ENCODE measurements at regions not wholly inside any gene's neighbourhood (a gene's known extent, or its start where the extent isn't known, plus 50 kb on each side); places are given as distances from the start of the nearest gene placed in this dataset.

DNA sequence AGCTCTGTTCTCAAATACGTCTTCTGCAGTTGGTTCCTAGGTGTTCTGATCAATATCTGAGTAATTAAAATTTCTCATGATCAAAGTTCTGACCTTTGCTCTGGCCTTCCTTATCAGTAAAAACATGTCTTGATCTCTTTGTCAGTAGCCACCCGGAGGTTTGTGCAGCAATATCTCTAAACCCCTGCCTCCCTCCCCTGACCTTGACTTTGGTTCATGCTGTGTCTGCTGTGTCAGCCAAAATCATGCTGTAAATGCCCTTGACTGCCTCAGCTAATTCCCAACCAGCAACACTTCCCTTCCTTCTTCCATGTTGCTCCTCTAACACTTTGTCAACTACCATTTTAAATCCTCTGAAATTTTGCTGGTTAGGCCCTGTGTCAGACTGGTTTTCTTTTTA, 424.7 kb downstream of the FAM181B start:
- Histone ChIP-seq H3K27ac (no peak overlapping the region), H3K36me3 (replicated peaks) (no peaks in the 10 kb centered on the region), H3K4me3 (ENCODE audit: low read depth, low read length) (no peak overlapping the region), H3K27me3 (replicated peaks) (no peaks in the 10 kb centered on the region)
- DNase-seq, result no peak
- TF ChIP-seq, protein P1, sequence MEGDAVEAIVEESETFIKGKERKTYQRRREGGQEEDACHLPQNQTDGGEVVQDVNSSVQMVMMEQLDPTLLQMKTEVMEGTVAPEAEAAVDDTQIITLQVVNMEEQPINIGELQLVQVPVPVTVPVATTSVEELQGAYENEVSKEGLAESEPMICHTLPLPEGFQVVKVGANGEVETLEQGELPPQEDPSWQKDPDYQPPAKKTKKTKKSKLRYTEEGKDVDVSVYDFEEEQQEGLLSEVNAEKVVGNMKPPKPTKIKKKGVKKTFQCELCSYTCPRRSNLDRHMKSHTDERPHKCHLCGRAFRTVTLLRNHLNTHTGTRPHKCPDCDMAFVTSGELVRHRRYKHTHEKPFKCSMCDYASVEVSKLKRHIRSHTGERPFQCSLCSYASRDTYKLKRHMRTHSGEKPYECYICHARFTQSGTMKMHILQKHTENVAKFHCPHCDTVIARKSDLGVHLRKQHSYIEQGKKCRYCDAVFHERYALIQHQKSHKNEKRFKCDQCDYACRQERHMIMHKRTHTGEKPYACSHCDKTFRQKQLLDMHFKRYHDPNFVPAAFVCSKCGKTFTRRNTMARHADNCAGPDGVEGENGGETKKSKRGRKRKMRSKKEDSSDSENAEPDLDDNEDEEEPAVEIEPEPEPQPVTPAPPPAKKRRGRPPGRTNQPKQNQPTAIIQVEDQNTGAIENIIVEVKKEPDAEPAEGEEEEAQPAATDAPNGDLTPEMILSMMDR (IDR thresholded peaks at IDR 0.05; ENCODE audit: low read depth, low read length, missing control alignments), result no peak
- in situ Hi-C loops (cut with HindIII; ENCODE audit: low pct_ligation_motif_present, low sequenced_read_pairs), result no loop called here

DNA sequence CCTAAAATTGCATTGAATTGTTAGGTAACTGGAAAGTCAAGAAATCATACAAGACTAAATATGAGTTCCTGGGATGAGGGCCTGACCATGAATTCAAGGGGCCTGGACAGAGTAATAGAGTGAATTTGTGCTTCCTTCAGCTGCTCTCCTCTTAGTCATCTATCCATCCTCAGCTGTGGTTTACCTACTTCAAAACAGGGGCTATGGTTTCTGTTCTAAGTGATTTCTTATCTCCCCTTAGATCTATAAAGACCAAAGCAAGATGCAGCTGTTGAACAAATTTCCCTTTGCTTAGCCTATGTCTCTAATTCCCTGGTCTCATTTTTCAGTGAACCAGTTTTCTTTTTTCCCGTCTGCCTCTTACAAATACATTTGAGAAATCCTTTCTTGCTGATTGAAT, 428.5 kb downstream of the FAM181B start:
- no peak overlapping the region for H3K4me3 ChIP-seq (ENCODE audit: low read depth, low read length)
- H3K36me3 ChIP-seq (replicated peaks), result no peaks in the 10 kb centered on the region
- in situ Hi-C loops (cut with HindIII; ENCODE audit: low pct_ligation_motif_present, low sequenced_read_pairs), result no loop called here
- TF ChIP-seq, protein P1 (IDR thresholded peaks at IDR 0.05; ENCODE audit: low read depth, low read length, missing control alignments), result no peak
- no peaks in the 10 kb centered on the region for H3K27me3 ChIP-seq (replicated peaks)
- no peak overlapping the region for H3K27ac ChIP-seq
- DNase-seq, result no peak

DNA sequence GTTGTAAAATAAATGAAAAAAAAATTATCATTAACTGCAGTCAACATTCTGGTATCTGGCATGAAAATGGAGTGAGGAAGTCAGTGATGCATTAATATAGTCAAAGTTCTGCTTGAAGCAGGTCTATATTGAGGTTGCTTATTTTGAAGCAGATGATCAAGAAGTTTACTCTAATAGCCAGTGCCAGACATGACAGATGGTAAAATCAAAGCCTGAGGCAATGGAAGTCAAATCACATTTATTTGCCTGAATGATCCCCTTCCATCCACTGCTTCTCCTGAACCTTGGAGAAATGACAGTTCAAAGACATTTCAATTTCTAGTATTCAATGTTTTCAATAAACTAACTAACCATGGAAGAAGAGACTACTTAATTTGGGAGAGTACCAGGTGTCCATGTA, 430.0 kb downstream of the FAM181B start:
- Histone ChIP-seq H3K27me3 (replicated peaks) (no peaks in the 10 kb centered on the region), H3K36me3 (replicated peaks) (no peaks in the 10 kb centered on the region), H3K27ac (no peak overlapping the region), H3K4me3 (ENCODE audit: low read depth, low read length) (no peak overlapping the region)
- TF ChIP-seq, protein P1 (IDR thresholded peaks at IDR 0.05; ENCODE audit: low read depth, low read length, missing control alignments), result no peak
- in situ Hi-C loops (cut with HindIII; ENCODE audit: low pct_ligation_motif_present, low sequenced_read_pairs), result no loop called here
- no peak for DNase-seq

DNA sequence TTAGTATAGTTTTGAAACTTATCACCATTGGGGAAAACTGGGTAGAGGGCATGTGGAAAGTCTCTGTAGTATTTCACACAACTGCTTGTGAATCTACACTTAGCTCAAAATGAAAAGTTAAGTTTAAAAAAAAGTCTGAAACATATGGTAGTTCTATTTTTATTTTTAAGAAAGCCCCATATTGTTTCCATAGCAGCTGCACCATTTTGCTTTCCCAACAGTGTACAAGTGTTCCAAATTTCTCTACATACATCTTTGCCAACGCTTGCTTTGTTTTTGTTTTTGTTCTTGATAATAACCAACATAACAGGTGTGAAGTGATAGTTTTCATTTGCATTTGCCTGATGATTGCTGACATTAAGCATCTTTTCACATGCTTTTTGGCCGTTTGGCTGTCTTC, 445.2 kb downstream of the FAM181B start:
- in situ Hi-C loops (cut with HindIII; ENCODE audit: low pct_ligation_motif_present, low sequenced_read_pairs), result no loop called here
- no peaks in the 10 kb centered on the region for H3K27me3 ChIP-seq (replicated peaks)
- TF ChIP-seq, protein P1 (IDR thresholded peaks at IDR 0.05; ENCODE audit: low read depth, low read length, missing control alignments), result no peak
- no peaks in the 10 kb centered on the region for H3K36me3 ChIP-seq (replicated peaks)
- H3K4me3 ChIP-seq (ENCODE audit: low read depth, low read length), result no peak overlapping the region
- DNase-seq, result no peak
- no peak overlapping the region for H3K27ac ChIP-seq

DNA sequence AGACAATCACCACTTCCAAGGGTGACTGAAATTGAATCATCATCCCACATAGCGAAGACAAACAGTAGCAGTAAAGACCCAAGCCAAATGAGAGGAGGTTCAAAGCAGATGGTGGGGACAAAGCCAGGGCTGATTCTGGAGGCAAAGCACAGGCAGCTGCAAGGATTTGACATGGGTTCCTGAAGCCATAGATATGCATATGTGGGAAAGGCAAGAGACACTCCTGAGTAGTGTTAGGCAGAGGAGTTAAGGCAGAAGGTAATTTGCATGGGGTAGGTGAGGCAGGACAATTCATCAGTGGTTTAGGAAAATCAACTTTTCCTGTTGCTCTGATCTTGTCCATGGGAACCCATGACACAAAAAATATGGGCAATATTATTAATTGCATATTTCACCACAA, 462.8 kb downstream of the FAM181B start:
- H3K4me3 ChIP-seq (ENCODE audit: low read depth, low read length), result no peak overlapping the region
- in situ Hi-C loops (cut with HindIII; ENCODE audit: low pct_ligation_motif_present, low sequenced_read_pairs), result no loop called here
- no peak for DNase-seq
- no peaks in the 10 kb centered on the region for H3K36me3 ChIP-seq (replicated peaks)
- TF ChIP-seq, protein P1 (IDR thresholded peaks at IDR 0.05; ENCODE audit: low read depth, low read length, missing control alignments), result no peak
- H3K27ac ChIP-seq, result no peak overlapping the region
- no peaks in the 10 kb centered on the region for H3K27me3 ChIP-seq (replicated peaks)

DNA sequence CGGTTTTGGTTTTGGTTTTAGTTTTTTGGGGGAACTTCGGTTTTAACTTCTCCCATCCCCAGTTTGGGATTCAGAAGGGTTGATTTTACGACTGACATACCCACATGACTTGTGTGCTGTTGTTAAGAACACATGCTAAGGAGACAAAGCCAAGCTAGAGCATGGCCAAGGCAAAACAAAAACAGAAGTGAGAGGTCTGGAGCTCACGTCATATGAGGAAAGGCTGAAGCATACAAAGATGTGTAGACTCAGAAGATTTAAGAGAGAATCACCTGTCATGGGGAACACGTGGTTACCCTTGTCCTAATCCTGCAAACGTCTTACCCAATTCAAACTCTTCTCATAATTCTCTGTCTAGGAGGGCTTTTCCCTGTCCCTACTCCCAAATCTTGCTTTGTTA, 465.0 kb downstream of the FAM181B start:
- Histone ChIP-seq H3K27me3 (replicated peaks) (no peaks in the 10 kb centered on the region), H3K27ac (no peak overlapping the region), H3K36me3 (replicated peaks) (no peaks in the 10 kb centered on the region), H3K4me3 (ENCODE audit: low read depth, low read length) (no peak overlapping the region)
- in situ Hi-C loops (cut with HindIII; ENCODE audit: low pct_ligation_motif_present, low sequenced_read_pairs), result no loop called here
- DNase-seq, result no peak
- TF ChIP-seq, protein P1 (IDR thresholded peaks at IDR 0.05; ENCODE audit: low read depth, low read length, missing control alignments), result no peak

Data from brain microvascular endothelial cell (primary cell).